ENCODE measurements at regions not wholly inside any gene's neighbourhood (a gene's known extent, or its start where the extent isn't known, plus 50 kb on each side); places are given as distances from the start of the nearest gene placed in this dataset.
"Not testable (repeated sequence)": the region's sequence is repeated elsewhere in the genome, so short reads cannot be mapped to it uniquely, and the experiment has no call there.

GRCh38 chr12:88720231-88720630 lies 140.0 kb upstream of the KITLG start:
- CTCF ChIA-PET = no interaction called here
- no peaks in the 10 kb centered on the region for H3K27me3 Mint-ChIP-seq
- no peaks in the 10 kb centered on the region for H3K9me3 Mint-ChIP-seq
- POLR2A ChIA-PET = no interaction called here
- no peak overlapping the region for H3K4me3 Mint-ChIP-seq
- no peaks in the 10 kb centered on the region for H3K36me3 Mint-ChIP-seq (ENCODE audit: low read depth)
- no peak for DNase-seq
- no peak overlapping the region for H3K27ac Mint-ChIP-seq
- H3K4me1 Mint-ChIP-seq = no peaks in the 10 kb centered on the region

- CTCF ChIA-PET = interaction anchor here (0.7 kb wide), 1 partner anchor 169 kb away, joined by 3 read pairs; no protein-coding TSS in a partner anchor
Measured at GRCh38 chr12:88717188-88717587, 136.9 kb upstream of the KITLG start.

GRCh38 chr12:88716240-88716639 lies 136.0 kb upstream of the KITLG start:
- Mint-ChIP-seq H3K4me1 (no peaks in the 10 kb centered on the region), H3K27me3 (no peaks in the 10 kb centered on the region), H3K27ac (no peak overlapping the region), H3K4me3 (no peak overlapping the region), H3K36me3 (ENCODE audit: low read depth) (no peaks in the 10 kb centered on the region), H3K9me3 (no peaks in the 10 kb centered on the region)
- no peak for DNase-seq
- ChIA-PET POLR2A (no interaction called here), CTCF (no interaction called here)

More at GRCh38 chr12:88717188-88717587, 136.9 kb upstream of the KITLG start:
- Mint-ChIP-seq H3K4me3 (no peak overlapping the region), H3K4me1 (no peaks in the 10 kb centered on the region), H3K9me3 (no peaks in the 10 kb centered on the region), H3K27ac (no peak overlapping the region), H3K36me3 (ENCODE audit: low read depth) (no peaks in the 10 kb centered on the region), H3K27me3 (no peaks in the 10 kb centered on the region)
- POLR2A ChIA-PET = no interaction called here
- no peak for DNase-seq

- no peak overlapping the region for H3K27ac Mint-ChIP-seq
- no peak overlapping the region for H3K4me3 Mint-ChIP-seq
- H3K9me3 Mint-ChIP-seq = no peaks in the 10 kb centered on the region
- no peak for DNase-seq
- H3K4me1 Mint-ChIP-seq = no peaks in the 10 kb centered on the region
- CTCF ChIA-PET = no interaction called here
- POLR2A ChIA-PET = no interaction called here
- H3K36me3 Mint-ChIP-seq (ENCODE audit: low read depth) = no peaks in the 10 kb centered on the region
- no peaks in the 10 kb centered on the region for H3K27me3 Mint-ChIP-seq
Measured at GRCh38 chr12:88715673-88716072, 135.4 kb upstream of the KITLG start.

- CTCF ChIA-PET; H3K27me3 Mint-ChIP-seq; H3K9me3 Mint-ChIP-seq; H3K36me3 Mint-ChIP-seq (ENCODE audit: low read depth); H3K27ac Mint-ChIP-seq; DNase-seq; H3K4me1 Mint-ChIP-seq; POLR2A ChIA-PET; H3K4me3 Mint-ChIP-seq: not testable (repeated sequence)
Measured at GRCh38 chr12:88714263-88714882, 134.1 kb upstream of the KITLG start.

- ChIA-PET CTCF (no interaction called here), POLR2A (no interaction called here)
Measured at GRCh38 chr12:88707800-88708199, 127.5 kb upstream of the KITLG start.

GRCh38 chr12:88706286-88706685 lies 126.0 kb upstream of the KITLG start:
- no peak overlapping the region for H3K4me3 Mint-ChIP-seq
- no peaks in the 10 kb centered on the region for H3K27me3 Mint-ChIP-seq
- POLR2A ChIA-PET = no interaction called here
- no peak overlapping the region for H3K27ac Mint-ChIP-seq
- no peaks in the 10 kb centered on the region for H3K4me1 Mint-ChIP-seq
- peaks cover 2% of the 10 kb centered on the region for H3K9me3 Mint-ChIP-seq
- DNase-seq = no peak
- CTCF ChIA-PET = no interaction called here
- no peaks in the 10 kb centered on the region for H3K36me3 Mint-ChIP-seq (ENCODE audit: low read depth)

More at GRCh38 chr12:88707800-88708199, 127.5 kb upstream of the KITLG start:
- DNase-seq = no peak
- Mint-ChIP-seq H3K4me1 (no peaks in the 10 kb centered on the region), H3K4me3 (no peak overlapping the region), H3K36me3 (ENCODE audit: low read depth) (no peaks in the 10 kb centered on the region), H3K27me3 (no peaks in the 10 kb centered on the region), H3K9me3 (peaks cover 2% of the 10 kb centered on the region), H3K27ac (no peak overlapping the region)

- no peak overlapping the region for H3K27ac Mint-ChIP-seq
- POLR2A ChIA-PET = no interaction called here
- H3K27me3 Mint-ChIP-seq = no peaks in the 10 kb centered on the region
- H3K4me3 Mint-ChIP-seq = no peak overlapping the region
- H3K4me1 Mint-ChIP-seq = no peaks in the 10 kb centered on the region
- H3K36me3 Mint-ChIP-seq (ENCODE audit: low read depth) = no peaks in the 10 kb centered on the region
- DNase-seq = no peak
- CTCF ChIA-PET = no interaction called here
- H3K9me3 Mint-ChIP-seq = peaks cover 2% of the 10 kb centered on the region
Measured at GRCh38 chr12:88703790-88704189, 123.5 kb upstream of the KITLG start.

GRCh38 chr12:88698471-88698870 lies 118.2 kb upstream of the KITLG start:
- no peaks in the 10 kb centered on the region for H3K4me1 Mint-ChIP-seq
- no peaks in the 10 kb centered on the region for H3K36me3 Mint-ChIP-seq (ENCODE audit: low read depth)
- no peaks in the 10 kb centered on the region for H3K9me3 Mint-ChIP-seq
- POLR2A ChIA-PET = no interaction called here
- no peak for DNase-seq
- no peaks in the 10 kb centered on the region for H3K27me3 Mint-ChIP-seq
- CTCF ChIA-PET = no interaction called here
- H3K4me3 Mint-ChIP-seq = no peak overlapping the region
- H3K27ac Mint-ChIP-seq = no peak overlapping the region

GRCh38 chr12:88693837-88694445 lies 113.7 kb upstream of the KITLG start:
- CTCF ChIA-PET = no interaction called here
- H3K9me3 Mint-ChIP-seq = no peaks in the 10 kb centered on the region

GRCh38 chr12:88691811-88692210 lies 111.5 kb upstream of the KITLG start:
- no peak overlapping the region for H3K27ac Mint-ChIP-seq
- no peaks in the 10 kb centered on the region for H3K36me3 Mint-ChIP-seq (ENCODE audit: low read depth)
- H3K9me3 Mint-ChIP-seq = no peaks in the 10 kb centered on the region
- H3K4me1 Mint-ChIP-seq = no peaks in the 10 kb centered on the region
- no peaks in the 10 kb centered on the region for H3K27me3 Mint-ChIP-seq
- ChIA-PET POLR2A (no interaction called here), CTCF (no interaction called here)
- no peak overlapping the region for H3K4me3 Mint-ChIP-seq
- no peak for DNase-seq

More at GRCh38 chr12:88693837-88694445, 113.7 kb upstream of the KITLG start:
- Mint-ChIP-seq H3K4me1 (no peaks in the 10 kb centered on the region), H3K4me3 (no peak overlapping the region), H3K36me3 (ENCODE audit: low read depth) (no peaks in the 10 kb centered on the region), H3K27ac (no peak overlapping the region), H3K27me3 (no peaks in the 10 kb centered on the region)
- DNase-seq = no peak
- POLR2A ChIA-PET = no interaction called here

- Mint-ChIP-seq H3K9me3 (no peaks in the 10 kb centered on the region), H3K36me3 (ENCODE audit: low read depth) (no peaks in the 10 kb centered on the region), H3K27me3 (no peaks in the 10 kb centered on the region), H3K4me3 (no peak overlapping the region), H3K4me1 (no peaks in the 10 kb centered on the region), H3K27ac (no peak overlapping the region)
- ChIA-PET POLR2A (no interaction called here), CTCF (no interaction called here)
- no peak for DNase-seq
Measured at GRCh38 chr12:88684610-88685009, 104.3 kb upstream of the KITLG start.

GRCh38 chr12:88684170-88684569 lies 103.9 kb upstream of the KITLG start:
- no peak overlapping the region for H3K27ac Mint-ChIP-seq
- ChIA-PET CTCF (no interaction called here), POLR2A (no interaction called here)
- no peak overlapping the region for H3K4me3 Mint-ChIP-seq
- no peaks in the 10 kb centered on the region for H3K4me1 Mint-ChIP-seq
- no peaks in the 10 kb centered on the region for H3K36me3 Mint-ChIP-seq (ENCODE audit: low read depth)
- no peaks in the 10 kb centered on the region for H3K27me3 Mint-ChIP-seq
- H3K9me3 Mint-ChIP-seq = no peaks in the 10 kb centered on the region
- DNase-seq = no peak

- POLR2A ChIA-PET = no interaction called here
- Mint-ChIP-seq H3K4me1 (no peaks in the 10 kb centered on the region), H3K27ac (no peak overlapping the region), H3K36me3 (ENCODE audit: low read depth) (no peaks in the 10 kb centered on the region), H3K9me3 (no peaks in the 10 kb centered on the region), H3K4me3 (no peak overlapping the region), H3K27me3 (no peaks in the 10 kb centered on the region)
- CTCF ChIA-PET = no interaction called here
- no peak for DNase-seq
Measured at GRCh38 chr12:88683628-88684027, 103.4 kb upstream of the KITLG start.

Data from activated CD4-positive, alpha-beta memory T cell treated with anti-CD3 and anti-CD28 coated beads, Interleukin-2, amount 10 ng/mL, durations not matched to agents 7 days and 5 days (primary cell).